ENCODE measurements at regions not wholly inside any gene's neighbourhood (a gene's known extent, or its start where the extent isn't known, plus 50 kb on each side); places are given as distances from the start of the nearest gene placed in this dataset.

- no peak overlapping the region for H3K4me3 ChIP-seq (replicated peaks in 1 of 3)
- TF ChIP-seq POLR2A (IDR thresholded peaks at IDR 0.05) (no peak), CTCF (IDR thresholded peaks at IDR 0.05) (no peak)
- WGBS, 2 donors, result 86% methylated on average over 4 of the region's 4 CpGs
Observed at GRCh38 chr6:8543714-8544113, 108.4 kb upstream of the SLC35B3 start.

DNA sequence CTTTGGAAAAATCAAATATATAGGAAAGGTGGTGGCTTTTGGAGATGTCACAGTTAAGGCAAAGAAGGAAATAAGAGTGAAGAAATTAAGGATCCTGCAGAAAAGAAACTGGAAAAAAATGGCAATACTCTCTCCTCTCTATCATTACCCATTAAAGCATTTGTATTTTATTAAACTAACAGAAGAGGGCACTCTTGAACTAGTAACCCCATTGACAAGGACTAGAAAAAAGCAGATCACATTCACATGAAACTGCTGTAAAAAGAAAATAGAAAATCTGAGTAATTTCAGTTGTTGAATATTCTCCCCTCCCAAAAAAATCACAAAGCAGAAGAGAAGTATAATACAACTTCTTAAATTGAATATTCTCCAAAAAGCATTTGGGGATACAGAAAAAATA, 104.1 kb upstream of the SLC35B3 start:
- Histone ChIP-seq H3K4me3 (replicated peaks in 1 of 3) (no peak overlapping the region), H3K9me3 (no peaks in the 10 kb centered on the region), H3K27ac (peak overlapping the region in 1 of 3 donors; percentile 3), H3K36me3 (no peaks in the 10 kb centered on the region), H3K27me3 (no peaks in the 10 kb centered on the region), H3K4me1 (no peaks in the 10 kb centered on the region)
- DNase-seq, result no peak
- TF ChIP-seq CTCF (IDR thresholded peaks at IDR 0.05), result peak in 3 of 6 experiments; percentile 43 to 61 (median 60)
- TF ChIP-seq POLR2A (IDR thresholded peaks at IDR 0.05), result no peak
- intact Hi-C loops (cut with DNase I), result no loop called here

More at GRCh38 chr6:8543714-8544113, 108.4 kb upstream of the SLC35B3 start:
- no peak for DNase-seq
- intact Hi-C loops (cut with DNase I), result no loop called here
- H3K27ac ChIP-seq, result no peak overlapping the region
- no peaks in the 10 kb centered on the region for H3K27me3 ChIP-seq
- no peaks in the 10 kb centered on the region for H3K4me1 ChIP-seq
- no peaks in the 10 kb centered on the region for H3K9me3 ChIP-seq
- H3K36me3 ChIP-seq, result no peaks in the 10 kb centered on the region

DNA sequence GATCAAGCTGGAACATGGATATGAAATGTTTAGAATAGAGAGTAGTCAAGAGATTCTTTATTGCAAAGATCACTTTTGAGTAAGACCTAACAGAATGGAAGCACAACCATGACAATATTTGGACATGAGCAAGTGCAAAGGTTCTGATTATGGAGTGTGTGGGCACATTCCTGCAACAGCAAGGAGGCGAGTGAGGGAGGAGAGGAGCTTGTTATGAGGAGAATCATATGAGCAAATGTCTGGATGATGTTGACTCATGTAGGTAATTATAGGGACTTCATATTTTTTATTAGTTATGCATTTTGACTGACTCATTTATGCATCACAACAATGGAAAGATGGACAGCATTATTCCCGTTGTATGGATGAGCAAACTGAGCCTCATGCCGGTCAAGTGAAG, 100.8 kb upstream of the SLC35B3 start:
- Histone ChIP-seq H3K27ac (no peak overlapping the region), H3K4me3 (replicated peaks in 1 of 3) (no peak overlapping the region), H3K9me3 (no peaks in the 10 kb centered on the region), H3K27me3 (no peaks in the 10 kb centered on the region), H3K4me1 (no peaks in the 10 kb centered on the region), H3K36me3 (no peaks in the 10 kb centered on the region)
- intact Hi-C loops (cut with DNase I), result no loop called here
- WGBS, 2 donors, result 70 to 82% methylated on average over 3 of the region's 3 CpGs
- no peak for TF ChIP-seq POLR2A (IDR thresholded peaks at IDR 0.05)
- no peak for TF ChIP-seq CTCF (IDR thresholded peaks at IDR 0.05)
- DNase-seq, result no peak

- Histone ChIP-seq H3K27me3 (no peaks in the 10 kb centered on the region), H3K4me3 (replicated peaks in 1 of 3) (no peak overlapping the region), H3K9me3 (no peaks in the 10 kb centered on the region), H3K27ac (no peak overlapping the region), H3K36me3 (no peaks in the 10 kb centered on the region), H3K4me1 (peaks cover 0 to under 1% of the 10 kb centered on the region in 2 donors)
- intact Hi-C loops (cut with DNase I), result no loop called here
- no peak for DNase-seq
- 75 to 77% methylated on average over 3 of the region's 3 CpGs for WGBS, 2 donors
- TF ChIP-seq POLR2A (IDR thresholded peaks at IDR 0.05), result no peak
- no peak for TF ChIP-seq CTCF (IDR thresholded peaks at IDR 0.05)
Observed at GRCh38 chr6:8535519-8535918, 100.2 kb upstream of the SLC35B3 start.

- intact Hi-C loops (cut with DNase I), result no loop called here
- Histone ChIP-seq H3K9me3 (no peaks in the 10 kb centered on the region), H3K27me3 (no peaks in the 10 kb centered on the region), H3K4me3 (replicated peaks in 1 of 3) (no peak overlapping the region), H3K36me3 (no peaks in the 10 kb centered on the region), H3K27ac (no peak overlapping the region), H3K4me1 (peaks cover 0 to 4% of the 10 kb centered on the region in 2 donors)
- no peak for DNase-seq
- TF ChIP-seq CTCF (IDR thresholded peaks at IDR 0.05) (no peak), POLR2A (IDR thresholded peaks at IDR 0.05) (no peak)
- 77 to 79% methylated on average over 12 of the region's 12 CpGs for WGBS, 2 donors
Observed at GRCh38 chr6:8530785-8531435, 95.6 kb upstream of the SLC35B3 start.
